HK-2 (cell line): ENCODE measurements at regions not wholly inside any gene's neighbourhood (a gene's known extent, or its start where the extent isn't known, plus 50 kb on each side); places are given as distances from the start of the nearest gene placed in this dataset.

Experiments
- DNase-seq: peaks from one replicate; pipeline ENCODE4 v3.0.0-alpha.2; 2018; ENCODE audit not compliant: unreplicated experiment

GRCh38 chr13:104256701-104257100, 1190.5 kb upstream of the SLC10A2 start:
- no peak for DNase-seq

- no peak for DNase-seq
Measured at GRCh38 chr13:104253063-104253680, 1187.0 kb upstream of the SLC10A2 start.

- DNase-seq = no peak
Measured at GRCh38 chr13:104251931-104252330, 1185.7 kb upstream of the SLC10A2 start.

- DNase-seq = no peak
Measured at GRCh38 chr13:104246955-104247354, 1180.7 kb upstream of the SLC10A2 start.

GRCh38 chr13:104206450-104207044, 1140.3 kb upstream of the SLC10A2 start:
- DNase-seq = no peak

- DNase-seq = no peak
Measured at GRCh38 chr13:104204177-104204576, 1138.0 kb upstream of the SLC10A2 start.

GRCh38 chr13:104198801-104199200, 1132.6 kb upstream of the SLC10A2 start:
- no peak for DNase-seq

- no peak for DNase-seq
Measured at GRCh38 chr13:104196611-104197010, 1130.4 kb upstream of the SLC10A2 start.

- no peak for DNase-seq
Measured at GRCh38 chr13:104181526-104182231, 1115.5 kb upstream of the SLC10A2 start.

- no peak for DNase-seq
Measured at GRCh38 chr13:104170980-104171555, 1104.9 kb upstream of the SLC10A2 start.

- no peak for DNase-seq
Measured at GRCh38 chr13:104163866-104164630, 1097.8 kb upstream of the SLC10A2 start.

GRCh38 chr13:104160536-104160935, 1094.3 kb upstream of the SLC10A2 start:
- DNase-seq = no peak

- DNase-seq = no peak
Measured at GRCh38 chr13:104143760-104144416, 1077.7 kb upstream of the SLC10A2 start.

GRCh38 chr13:104140552-104140951, 1074.3 kb upstream of the SLC10A2 start:
- DNase-seq = no peak

GRCh38 chr13:104137416-104137815, 1071.2 kb upstream of the SLC10A2 start:
- no peak for DNase-seq

GRCh38 chr13:104132849-104133248, 1066.6 kb upstream of the SLC10A2 start:
- DNase-seq = no peak

GRCh38 chr13:104114101-104114500, 1047.9 kb upstream of the SLC10A2 start:
- DNase-seq = no peak

GRCh38 chr13:104111031-104111430, 1044.8 kb upstream of the SLC10A2 start:
- DNase-seq = no peak

- DNase-seq = no peak
Measured at GRCh38 chr13:104106705-104107393, 1040.6 kb upstream of the SLC10A2 start.

- no peak for DNase-seq
Measured at GRCh38 chr13:104105418-104106355, 1039.5 kb upstream of the SLC10A2 start.
